ENCODE measurements at regions not wholly inside any gene's neighbourhood (a gene's known extent, or its start where the extent isn't known, plus 50 kb on each side); places are given as distances from the start of the nearest gene placed in this dataset.
"Not testable (repeated sequence)": the region's sequence is repeated elsewhere in the genome, so short reads cannot be mapped to it uniquely, and the experiment has no call there.

GRCh38 chr6:87755708-87756671, 54.0 kb upstream of the AKIRIN2 start:
- no peak for DNase-seq

- no peak for DNase-seq
Measured at GRCh38 chr6:87754828-87755227, 52.8 kb upstream of the AKIRIN2 start.

GRCh38 chr6:87753131-87753685, 51.2 kb upstream of the AKIRIN2 start:
- DNase-seq, result no peak

- not testable (repeated sequence) for DNase-seq
Measured at GRCh38 chr6:87752503-87752902, 50.5 kb upstream of the AKIRIN2 start.

Data from activated T-cell treated with anti-CD3 and anti-CD28 coated beads for 4 hours (primary cell).